ENCODE measurements at regions not wholly inside any gene's neighbourhood (a gene's known extent, or its start where the extent isn't known, plus 50 kb on each side); places are given as distances from the start of the nearest gene placed in this dataset.
"Not testable (repeated sequence)": the region's sequence is repeated elsewhere in the genome, so short reads cannot be mapped to it uniquely, and the experiment has no call there.

GRCh38 chr10:25076506-25077177 is 60.2 kb downstream of the THNSL1 start:
- DNase-seq: no peak

GRCh38 chr10:25078658-25079431 is 62.4 kb downstream of the THNSL1 start:
- peak; percentile 71 to 85 for DNase-seq

GRCh38 chr10:25080880-25081581 is 64.6 kb downstream of the THNSL1 start:
- DNase-seq: peak; percentile 67 to 78

- DNase-seq: peak in 1 of 2 donors; percentile 2
Observed at GRCh38 chr10:25082276-25083204, 66.1 kb downstream of the THNSL1 start.

GRCh38 chr10:25083546-25084111 is 67.2 kb downstream of the THNSL1 start:
- no peak for DNase-seq

GRCh38 chr10:25084447-25084846 is 68.0 kb downstream of the THNSL1 start:
- no peak for DNase-seq

- no peak for DNase-seq
Observed at GRCh38 chr10:25094590-25094989, 78.2 kb downstream of the THNSL1 start.

GRCh38 chr10:25097669-25098411 is 77.0 kb upstream of the GPR158 start:
- no peak for DNase-seq

GRCh38 chr10:25100141-25100540 is 74.7 kb upstream of the GPR158 start:
- no peak for DNase-seq

- no peak for DNase-seq
Observed at GRCh38 chr10:25101461-25102146, 73.2 kb upstream of the GPR158 start.

GRCh38 chr10:25102147-25102822 is 72.5 kb upstream of the GPR158 start:
- no peak for DNase-seq

GRCh38 chr10:25103703-25104102 is 71.1 kb upstream of the GPR158 start:
- DNase-seq: no peak

- no peak for DNase-seq
Observed at GRCh38 chr10:25104441-25104840, 70.4 kb upstream of the GPR158 start.

- DNase-seq: no peak
Observed at GRCh38 chr10:25105262-25105661, 69.5 kb upstream of the GPR158 start.

- no peak for DNase-seq
Observed at GRCh38 chr10:25105743-25106260, 69.0 kb upstream of the GPR158 start.

GRCh38 chr10:25107756-25108155 is 67.0 kb upstream of the GPR158 start:
- no peak for DNase-seq

- not testable (repeated sequence) for DNase-seq
Observed at GRCh38 chr10:25109896-25110295, 64.9 kb upstream of the GPR158 start.

GRCh38 chr10:25112016-25112415 is 62.8 kb upstream of the GPR158 start:
- no peak for DNase-seq

GRCh38 chr10:25113191-25114035 is 61.4 kb upstream of the GPR158 start:
- DNase-seq: peak; percentile 22 to 46
